Retinal pigment epithelial cell (primary cell): ENCODE measurements at regions not wholly inside any gene's neighbourhood (a gene's known extent, or its start where the extent isn't known, plus 50 kb on each side); places are given as distances from the start of the nearest gene placed in this dataset.

Experiments
- DNase-seq: peaks from one replicate; pipeline ENCODE4 v3.0.0-alpha.2; 2010; ENCODE audit warnings: low read depth
- H3K4me3 ChIP-seq: 2 replicates; pipeline ENCODE4 v1.5.1; 2011; ENCODE audit warnings: mild to moderate bottlenecking, low read length, control low read depth, moderate library complexity
- CTCF ChIP-seq: conservative IDR thresholded peaks from 2 replicates; pipeline ENCODE4 v1.5.1; 2011; ENCODE audit warnings: low read depth, low read length, control low read depth, inconsistent platforms

GRCh38 chr4:23153076-23153475 lies 460.3 kb downstream of the GBA3 start:
- DNase-seq = no peak
- no peak overlapping the region for H3K4me3 ChIP-seq
- TF ChIP-seq CTCF = no peak

- no peak for DNase-seq
- no peak overlapping the region for H3K4me3 ChIP-seq
- TF ChIP-seq CTCF = no peak
Observed at GRCh38 chr4:23149815-23150214, 457.1 kb downstream of the GBA3 start.

GRCh38 chr4:23144707-23145106 lies 452.0 kb downstream of the GBA3 start:
- H3K4me3 ChIP-seq = no peak overlapping the region
- no peak for TF ChIP-seq CTCF
- DNase-seq = no peak

- no peak overlapping the region for H3K4me3 ChIP-seq
- DNase-seq = no peak
- peak; percentile 85 for TF ChIP-seq CTCF
Observed at GRCh38 chr4:23135792-23136645, 443.3 kb downstream of the GBA3 start.

- no peak for DNase-seq
- no peak for TF ChIP-seq CTCF
- H3K4me3 ChIP-seq = no peak overlapping the region
Observed at GRCh38 chr4:23134331-23134730, 441.6 kb downstream of the GBA3 start.

GRCh38 chr4:23130845-23131244 lies 438.1 kb downstream of the GBA3 start:
- TF ChIP-seq CTCF = no peak
- DNase-seq = no peak
- H3K4me3 ChIP-seq = no peak overlapping the region

- no peak for DNase-seq
- TF ChIP-seq CTCF = no peak
- no peak overlapping the region for H3K4me3 ChIP-seq
Observed at GRCh38 chr4:23125118-23125517, 432.4 kb downstream of the GBA3 start.
